ENCODE measurements at regions not wholly inside any gene's neighbourhood (a gene's known extent, or its start where the extent isn't known, plus 50 kb on each side); places are given as distances from the start of the nearest gene placed in this dataset.
A peak's percentile ranks its signal among the peaks of the same experiment; 100 is the strongest.
"Not testable (repeated sequence)": the region's sequence is repeated elsewhere in the genome, so short reads cannot be mapped to it uniquely, and the experiment has no call there.

DNA sequence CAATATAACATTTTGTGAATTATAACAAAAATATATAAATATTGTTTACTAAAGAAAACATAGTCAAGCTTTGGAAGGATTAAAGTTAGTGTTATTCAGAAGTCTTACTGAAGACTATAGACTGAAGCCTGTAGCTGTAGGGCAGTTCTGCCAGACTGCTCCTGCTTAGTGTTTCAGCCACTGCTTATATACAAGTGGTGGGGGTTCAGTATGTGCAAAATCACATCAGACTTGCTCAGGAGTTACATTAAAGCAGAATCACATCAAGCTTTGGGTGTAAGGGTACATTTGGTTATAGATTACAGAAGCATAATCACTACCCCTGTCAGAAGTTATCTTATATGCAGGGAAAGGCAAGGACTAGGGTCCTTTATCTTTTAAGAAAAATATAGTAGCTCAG is 653.8 kb downstream of the ANKRD7 start:
- TF ChIP-seq, protein P1, sequence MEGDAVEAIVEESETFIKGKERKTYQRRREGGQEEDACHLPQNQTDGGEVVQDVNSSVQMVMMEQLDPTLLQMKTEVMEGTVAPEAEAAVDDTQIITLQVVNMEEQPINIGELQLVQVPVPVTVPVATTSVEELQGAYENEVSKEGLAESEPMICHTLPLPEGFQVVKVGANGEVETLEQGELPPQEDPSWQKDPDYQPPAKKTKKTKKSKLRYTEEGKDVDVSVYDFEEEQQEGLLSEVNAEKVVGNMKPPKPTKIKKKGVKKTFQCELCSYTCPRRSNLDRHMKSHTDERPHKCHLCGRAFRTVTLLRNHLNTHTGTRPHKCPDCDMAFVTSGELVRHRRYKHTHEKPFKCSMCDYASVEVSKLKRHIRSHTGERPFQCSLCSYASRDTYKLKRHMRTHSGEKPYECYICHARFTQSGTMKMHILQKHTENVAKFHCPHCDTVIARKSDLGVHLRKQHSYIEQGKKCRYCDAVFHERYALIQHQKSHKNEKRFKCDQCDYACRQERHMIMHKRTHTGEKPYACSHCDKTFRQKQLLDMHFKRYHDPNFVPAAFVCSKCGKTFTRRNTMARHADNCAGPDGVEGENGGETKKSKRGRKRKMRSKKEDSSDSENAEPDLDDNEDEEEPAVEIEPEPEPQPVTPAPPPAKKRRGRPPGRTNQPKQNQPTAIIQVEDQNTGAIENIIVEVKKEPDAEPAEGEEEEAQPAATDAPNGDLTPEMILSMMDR (IDR thresholded peaks at IDR 0.05; ENCODE audit: insufficient read depth, low read length, poor library complexity, severe bottlenecking), result no peak

DNA sequence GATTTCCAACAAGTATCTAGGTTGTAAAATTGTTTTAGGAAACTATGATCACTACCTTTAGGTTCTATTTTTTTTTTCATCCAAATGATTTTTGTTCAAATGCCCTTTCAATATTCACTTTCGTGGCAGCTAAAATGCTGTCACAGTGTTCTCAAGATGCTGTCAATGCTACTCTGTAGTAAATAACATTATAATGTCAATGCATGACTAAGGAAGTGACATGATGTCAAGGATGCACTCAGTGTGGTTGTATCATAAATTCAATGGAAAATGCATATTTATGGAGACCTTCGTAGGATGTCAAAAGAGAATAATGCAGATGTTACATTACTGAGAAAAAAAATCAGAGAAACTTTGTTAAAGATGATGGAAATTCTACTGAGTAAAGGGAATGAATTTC is 673.8 kb downstream of the ANKRD7 start:
- DNase-seq (ENCODE audit: low read depth), result no peak
- no peaks in the 10 kb centered on the region for H3K36me3 ChIP-seq (ENCODE audit: control insufficient read depth, insufficient read depth, low read length)
- TF ChIP-seq, protein P1 (IDR thresholded peaks at IDR 0.05; ENCODE audit: insufficient read depth, low read length, poor library complexity, severe bottlenecking), result no peak
- no peaks in the 10 kb centered on the region for H3K27me3 ChIP-seq (ENCODE audit: control insufficient read depth, insufficient read depth, low read length)
- H3K4me3 ChIP-seq (ENCODE audit: low read depth, low read length), result no peak overlapping the region

More for the DNA sequence above, 653.8 kb downstream of the ANKRD7 start:
- Histone ChIP-seq H3K27me3 (ENCODE audit: control insufficient read depth, insufficient read depth, low read length) (no peaks in the 10 kb centered on the region), H3K36me3 (ENCODE audit: control insufficient read depth, insufficient read depth, low read length) (no peaks in the 10 kb centered on the region), H3K4me3 (ENCODE audit: low read depth, low read length) (no peak overlapping the region)
- no peak for DNase-seq (ENCODE audit: low read depth)

- Histone ChIP-seq H3K4me3 (ENCODE audit: low read depth, low read length) (no peak overlapping the region), H3K27me3 (ENCODE audit: control insufficient read depth, insufficient read depth, low read length) (no peaks in the 10 kb centered on the region), H3K36me3 (ENCODE audit: control insufficient read depth, insufficient read depth, low read length) (no peaks in the 10 kb centered on the region)
- no peak for DNase-seq (ENCODE audit: low read depth)
- TF ChIP-seq, protein P1 (IDR thresholded peaks at IDR 0.05; ENCODE audit: insufficient read depth, low read length, poor library complexity, severe bottlenecking), result no peak
These were observed 678.1 kb downstream of the ANKRD7 start for GRCh38 chr7:118902600-118902999.

GRCh38 chr7:118907911-118908527 is 683.5 kb downstream of the ANKRD7 start:
- Histone ChIP-seq H3K36me3 (ENCODE audit: control insufficient read depth, insufficient read depth, low read length) (no peaks in the 10 kb centered on the region), H3K4me3 (ENCODE audit: low read depth, low read length) (no peak overlapping the region), H3K27me3 (ENCODE audit: control insufficient read depth, insufficient read depth, low read length) (no peaks in the 10 kb centered on the region)
- DNase-seq (ENCODE audit: low read depth), result no peak
- TF ChIP-seq, protein P1 (IDR thresholded peaks at IDR 0.05; ENCODE audit: insufficient read depth, low read length, poor library complexity, severe bottlenecking), result no peak

DNA sequence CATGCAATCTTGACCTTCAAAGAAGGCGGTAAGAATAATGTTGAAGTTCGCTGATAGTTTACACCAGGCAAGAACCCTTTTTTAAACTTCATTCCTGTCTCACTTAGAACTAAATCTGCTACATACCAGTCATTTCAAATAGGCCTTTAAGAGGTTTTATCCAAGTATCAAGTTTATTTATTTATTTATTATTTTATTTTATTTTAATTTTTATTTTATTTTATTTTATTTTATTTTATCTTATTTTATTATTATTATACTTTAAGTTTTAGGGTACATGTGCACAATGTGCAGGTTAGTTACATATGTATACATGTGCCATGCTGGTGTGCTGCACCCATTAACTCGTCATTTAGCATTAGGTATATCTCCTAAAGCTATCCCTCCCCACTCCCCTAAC is 691.6 kb downstream of the ANKRD7 start:
- not testable (repeated sequence) for H3K36me3 ChIP-seq (ENCODE audit: control insufficient read depth, insufficient read depth, low read length); H3K4me3 ChIP-seq (ENCODE audit: low read depth, low read length); H3K27me3 ChIP-seq (ENCODE audit: control insufficient read depth, insufficient read depth, low read length); DNase-seq (ENCODE audit: low read depth)

- Histone ChIP-seq H3K27me3 (ENCODE audit: control insufficient read depth, insufficient read depth, low read length) (no peaks in the 10 kb centered on the region), H3K36me3 (ENCODE audit: control insufficient read depth, insufficient read depth, low read length) (no peaks in the 10 kb centered on the region), H3K4me3 (ENCODE audit: low read depth, low read length) (no peak overlapping the region)
- TF ChIP-seq, protein P1 (IDR thresholded peaks at IDR 0.05; ENCODE audit: insufficient read depth, low read length, poor library complexity, severe bottlenecking), result peak; percentile 22
- DNase-seq (ENCODE audit: low read depth), result peak; percentile 7
These were observed 694.1 kb downstream of the ANKRD7 start for GRCh38 chr7:118918556-118918955.
